Ectodermal cell (in vitro differentiated cells): ENCODE measurements at regions not wholly inside any gene's neighbourhood (a gene's known extent, or its start where the extent isn't known, plus 50 kb on each side); places are given as distances from the start of the nearest gene placed in this dataset.
"Not testable (repeated sequence)": the region's sequence is repeated elsewhere in the genome, so short reads cannot be mapped to it uniquely, and the experiment has no call there.

Experiments
- H3K27ac ChIP-seq: 2 replicates; pipeline ENCODE4 v1.7.0; 2013; ENCODE audit warnings: mild to moderate bottlenecking, low read depth, low read length; ENCODE audit not compliant: insufficient read depth, poor library complexity, severe bottlenecking
- H3K27me3 ChIP-seq: 2 replicates; pipeline ENCODE4 v1.7.0; 2013; ENCODE audit warnings: mild to moderate bottlenecking, low read length; ENCODE audit not compliant: insufficient read depth, control insufficient read depth, poor library complexity, severe bottlenecking
- H3K36me3 ChIP-seq: one replicate; pipeline ENCODE4 v1.7.0; 2013; ENCODE audit warnings: low read length; ENCODE audit not compliant: control insufficient read depth, insufficient read depth
- H3K4me1 ChIP-seq: one replicate; pipeline ENCODE4 v1.7.0; 2013; ENCODE audit warnings: low read length; ENCODE audit not compliant: control insufficient read depth, insufficient read depth
- H3K4me3 ChIP-seq: 2 replicates; pipeline ENCODE4 v1.7.0; 2013; ENCODE audit warnings: low read depth, low read length, control low read depth; ENCODE audit not compliant: insufficient read depth
- H3K9me3 ChIP-seq: 2 replicates; pipeline ENCODE4 v1.7.0; 2013; ENCODE audit warnings: mild to moderate bottlenecking, low read length, moderate library complexity; ENCODE audit not compliant: control insufficient read depth
- WGBS, 2 experiments: methylation state at CpG; one replicate each; pipeline ENCODE4 v1.1.7; 2013; ENCODE audit warnings: missing lambda C conversion rate in 2 of 2; 5-methylcytosine and 5-hydroxymethylcytosine counted together

DNA sequence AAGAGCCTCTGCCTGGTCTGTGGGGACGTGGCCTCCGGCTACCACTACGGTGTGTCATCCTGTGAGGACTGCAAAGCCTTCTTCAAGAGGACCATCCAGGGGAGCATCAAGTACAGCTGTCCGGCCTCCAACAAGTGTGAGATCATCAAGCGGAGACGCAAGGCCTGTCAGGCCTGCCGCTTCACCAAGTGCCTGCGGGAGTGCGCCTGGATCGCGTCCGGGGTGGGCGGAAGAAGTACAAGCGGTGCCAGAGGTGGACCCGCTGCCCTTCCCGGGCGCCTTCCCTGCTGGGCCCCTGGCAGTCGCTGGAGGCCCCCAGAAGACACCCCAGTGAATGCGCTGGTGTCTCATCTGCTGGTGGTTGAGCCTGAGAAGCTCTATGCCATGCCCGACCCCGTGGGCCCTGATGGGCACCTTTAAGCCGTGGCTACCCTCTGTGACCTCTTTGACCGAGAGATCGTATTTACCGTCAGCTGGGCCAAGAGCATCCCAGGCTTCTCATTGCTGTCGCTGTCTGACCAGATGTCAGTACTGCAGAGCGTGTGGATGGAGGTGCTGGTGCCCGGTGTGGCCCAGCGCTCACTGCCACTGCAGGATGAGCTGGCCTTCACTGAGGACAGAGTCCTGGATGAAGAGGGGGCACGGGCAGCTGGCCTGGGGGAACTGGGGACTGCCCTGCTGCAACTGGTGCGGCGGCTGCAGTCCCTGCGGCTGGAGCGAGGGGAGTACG is 84.3 kb downstream of the MRPL57 start:
- H3K27me3 ChIP-seq, H3K4me1 ChIP-seq, H3K9me3 ChIP-seq, H3K27ac ChIP-seq, H3K36me3 ChIP-seq, H3K4me3 ChIP-seq: not testable (repeated sequence)
- WGBS, 2 experiments, result 92% methylated on average over 34 to 35 of the region's 35 CpGs

DNA sequence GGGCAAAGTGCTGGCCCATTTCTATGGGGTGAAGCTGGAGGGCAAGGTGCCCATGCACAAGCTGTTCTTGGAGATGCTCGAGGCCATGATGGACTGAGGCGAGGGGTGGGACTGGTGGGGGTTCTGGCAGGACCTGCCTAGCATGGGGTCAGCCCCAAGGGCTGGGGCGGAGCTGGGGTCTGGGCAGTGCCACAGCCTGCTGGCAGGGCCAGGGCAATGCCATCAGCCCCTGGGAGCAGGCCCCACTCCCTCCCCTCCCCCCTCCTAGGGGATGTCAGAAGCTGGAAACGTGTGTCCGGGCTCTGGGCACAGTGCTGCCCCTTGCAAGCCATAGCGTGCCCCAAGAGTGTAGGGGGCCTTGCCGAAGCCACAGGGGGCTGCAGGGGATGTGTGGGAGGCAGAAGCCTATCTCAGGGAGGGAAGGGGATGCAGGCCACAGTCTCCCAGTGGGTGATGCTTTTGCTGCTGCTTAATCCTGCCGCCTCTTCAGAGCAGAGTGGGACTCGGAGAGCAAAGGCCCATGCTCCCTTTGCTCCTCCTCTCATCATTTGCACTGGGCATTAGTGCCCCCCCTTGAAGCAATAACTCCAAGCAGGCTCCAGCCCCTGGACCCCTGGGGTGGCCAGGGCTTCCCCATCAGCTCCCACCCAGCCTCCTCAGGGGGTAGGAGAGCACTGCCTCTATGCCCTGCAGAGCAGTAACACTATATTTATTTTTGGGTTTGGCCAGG is 85.2 kb downstream of the MRPL57 start:
- not testable (repeated sequence) for H3K36me3 ChIP-seq, H3K27me3 ChIP-seq, H3K9me3 ChIP-seq, H3K4me3 ChIP-seq, H3K27ac ChIP-seq, H3K4me1 ChIP-seq
- WGBS, 2 experiments, result 67 to 70% methylated on average over 3 of the region's 9 CpGs

DNA sequence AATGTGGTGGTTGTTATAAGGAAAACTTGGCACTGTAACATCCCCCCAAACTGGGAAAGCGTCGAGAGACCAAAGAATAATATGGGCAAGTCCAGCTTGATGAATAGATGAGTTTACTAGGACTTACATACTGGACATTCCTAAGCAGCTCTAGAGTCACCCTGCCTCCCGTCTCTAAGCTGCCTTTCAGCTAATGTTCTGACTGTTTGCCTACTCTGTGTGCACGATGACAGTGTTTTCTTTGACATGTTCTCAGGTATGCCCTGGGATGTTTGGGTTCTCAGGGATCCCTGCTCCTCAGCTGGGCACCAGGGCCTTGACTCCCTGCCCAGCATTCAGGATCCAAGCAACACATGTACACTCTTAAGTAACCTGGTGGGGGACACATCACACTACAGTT is 87.5 kb downstream of the MRPL57 start:
- WGBS, 2 experiments, result 89 to 100% methylated on average over 2 of the region's 4 CpGs
- not testable (repeated sequence) for H3K9me3 ChIP-seq, H3K4me1 ChIP-seq, H3K36me3 ChIP-seq, H3K27ac ChIP-seq, H3K4me3 ChIP-seq, H3K27me3 ChIP-seq

DNA sequence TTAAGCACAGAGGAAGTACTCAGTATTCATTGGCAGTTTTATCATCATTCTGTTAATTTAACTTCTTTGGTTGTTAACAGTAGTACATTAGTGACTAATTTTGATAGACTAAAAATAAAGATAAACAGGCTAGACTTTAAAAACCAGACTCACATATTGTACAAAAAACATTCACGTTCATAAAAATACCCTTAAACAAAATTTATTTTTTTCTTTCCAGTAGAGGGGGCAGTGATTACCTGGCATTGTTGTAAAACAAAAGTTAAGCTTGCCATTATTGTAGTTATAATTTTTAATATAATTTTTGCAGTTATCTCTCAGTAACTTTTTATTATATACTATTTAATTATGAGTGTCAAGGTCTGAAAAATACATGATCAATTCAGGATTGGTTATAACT is 92.0 kb downstream of the MRPL57 start:
- WGBS, 2 experiments, result no CpG with 5 or more reads among the region's 1 CpG
- not testable (repeated sequence) for H3K36me3 ChIP-seq, H3K27ac ChIP-seq, H3K4me3 ChIP-seq, H3K4me1 ChIP-seq, H3K27me3 ChIP-seq, H3K9me3 ChIP-seq

DNA sequence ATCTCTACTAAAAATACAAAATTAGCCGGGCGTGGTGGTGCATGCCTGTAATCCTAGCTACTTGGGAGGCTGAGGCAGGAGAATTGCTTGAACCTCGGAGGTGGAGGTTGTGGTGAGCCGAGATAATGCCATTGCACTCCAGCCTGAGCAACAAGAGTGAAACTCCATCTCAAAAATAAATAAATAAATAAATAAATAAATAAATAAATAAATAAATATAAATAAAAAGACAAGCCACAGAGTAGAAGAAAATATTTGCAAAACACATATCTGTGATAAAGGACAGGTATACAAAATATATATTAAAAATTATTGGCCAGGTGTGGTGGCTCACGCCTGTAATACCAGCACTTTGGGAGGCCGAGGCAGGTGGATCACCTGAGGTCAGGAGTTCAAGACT is 96.0 kb downstream of the MRPL57 start:
- H3K36me3 ChIP-seq, H3K4me1 ChIP-seq, H3K27ac ChIP-seq, H3K9me3 ChIP-seq, H3K27me3 ChIP-seq, H3K4me3 ChIP-seq: not testable (repeated sequence)
- 92 to 95% methylated on average over 6 of the region's 6 CpGs for WGBS, 2 experiments

DNA sequence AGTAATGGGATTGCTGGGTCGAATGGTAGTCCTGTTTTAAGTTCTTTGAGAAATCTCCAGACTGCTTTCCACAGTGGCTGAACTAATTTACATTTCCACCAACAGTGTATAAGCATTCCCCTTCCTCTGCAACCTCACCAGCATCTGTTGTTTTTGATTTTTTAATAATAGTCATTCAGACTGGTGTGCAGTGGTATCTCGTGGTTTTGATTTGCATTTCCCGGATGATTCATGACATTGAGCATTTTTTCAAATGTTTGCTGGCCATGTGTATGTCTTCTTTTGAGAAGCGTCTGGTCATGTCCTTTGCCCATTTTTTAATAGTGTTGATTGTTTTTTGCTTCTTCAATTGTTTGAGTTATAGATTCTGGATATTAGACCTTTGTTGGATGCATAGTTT is 98.0 kb downstream of the MRPL57 start:
- not testable (repeated sequence) for H3K4me3 ChIP-seq, H3K36me3 ChIP-seq, H3K4me1 ChIP-seq, H3K27ac ChIP-seq, H3K9me3 ChIP-seq, H3K27me3 ChIP-seq
- 82 to 94% methylated on average over 4 of the region's 4 CpGs for WGBS, 2 experiments

DNA sequence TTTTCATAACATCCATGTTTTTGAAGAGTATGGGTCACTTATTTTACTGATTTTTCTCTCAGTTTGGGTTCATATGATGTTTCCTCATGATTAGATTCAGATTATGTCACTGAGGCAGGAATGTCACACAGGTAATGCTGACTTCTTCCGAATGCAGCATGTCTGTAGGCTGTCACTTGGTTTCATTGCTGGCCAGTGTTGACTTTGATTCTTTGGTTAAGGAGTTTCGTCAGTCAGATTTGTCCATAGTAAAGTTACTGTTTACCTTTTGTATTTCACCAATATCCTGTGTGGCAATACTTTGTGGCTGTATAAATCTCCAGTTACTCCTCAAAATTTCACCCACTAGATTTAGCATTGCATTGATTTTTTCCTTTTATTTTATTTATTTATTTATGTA is 105.6 kb downstream of the MRPL57 start:
- Histone ChIP-seq H3K4me3 (no peak overlapping the region), H3K27ac (no peak overlapping the region), H3K27me3 (no peaks in the 10 kb centered on the region), H3K4me1 (no peaks in the 10 kb centered on the region), H3K9me3 (no peaks in the 10 kb centered on the region), H3K36me3 (no peaks in the 10 kb centered on the region)
- 90 to 100% methylated on average over 1 to 2 of the region's 2 CpGs for WGBS, 2 experiments

DNA sequence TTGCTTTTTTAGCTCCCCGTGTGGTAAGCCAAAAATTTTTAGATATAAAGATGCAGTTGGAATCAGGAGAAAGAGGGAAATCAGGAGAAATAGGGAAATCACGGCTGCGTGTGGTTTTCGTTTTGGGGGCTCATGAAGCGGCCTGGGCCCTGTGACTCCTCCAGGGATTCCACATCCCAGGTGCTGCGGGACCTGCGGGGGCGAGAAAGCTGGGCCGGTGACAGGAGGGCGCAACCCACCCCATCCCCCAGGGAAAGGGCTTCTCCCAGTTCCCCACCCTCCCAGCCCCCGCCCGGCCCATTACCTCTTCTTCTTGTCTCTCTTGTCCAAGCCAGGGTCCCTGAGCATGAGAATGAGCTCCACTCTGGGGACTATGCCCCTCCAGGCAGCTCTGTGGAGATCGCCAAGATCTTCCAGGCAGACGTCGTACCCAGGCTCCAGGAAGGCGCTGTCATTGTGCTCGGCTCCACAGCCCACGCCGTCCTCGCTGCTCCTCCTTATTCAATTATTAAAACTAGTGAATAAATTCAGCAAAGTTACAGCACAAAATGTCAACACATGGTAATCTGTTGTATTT is 111.0 kb downstream of the MRPL57 start:
- Histone ChIP-seq H3K4me3 (no peak overlapping the region), H3K4me1 (no peaks in the 10 kb centered on the region), H3K27ac (no peak overlapping the region), H3K36me3 (no peaks in the 10 kb centered on the region), H3K9me3 (no peaks in the 10 kb centered on the region), H3K27me3 (no peaks in the 10 kb centered on the region)
- 90% methylated on average over 20 of the region's 20 CpGs for WGBS, 2 experiments

DNA sequence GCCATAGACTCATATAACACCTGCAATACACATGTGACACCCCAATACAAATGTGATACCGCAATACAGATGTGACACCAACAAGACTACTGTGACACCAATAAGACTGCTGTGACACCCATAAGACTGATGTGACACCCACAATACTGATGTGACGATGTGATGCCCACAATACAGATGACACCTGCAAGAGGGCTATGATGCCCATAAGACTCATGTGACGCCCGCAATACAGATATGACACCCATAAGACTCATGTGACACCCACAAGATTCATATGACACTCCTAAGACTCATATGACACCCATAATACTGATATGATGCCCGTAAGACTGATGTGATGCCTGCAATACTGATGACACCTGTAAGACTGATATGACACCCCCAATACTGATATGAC is 113.0 kb downstream of the MRPL57 start:
- Histone ChIP-seq H3K36me3 (no peaks in the 10 kb centered on the region), H3K4me1 (no peaks in the 10 kb centered on the region), H3K27ac (no peak overlapping the region), H3K27me3 (no peaks in the 10 kb centered on the region), H3K9me3 (no peaks in the 10 kb centered on the region), H3K4me3 (no peak overlapping the region)
- 92 to 94% methylated on average over 5 of the region's 5 CpGs for WGBS, 2 experiments

DNA sequence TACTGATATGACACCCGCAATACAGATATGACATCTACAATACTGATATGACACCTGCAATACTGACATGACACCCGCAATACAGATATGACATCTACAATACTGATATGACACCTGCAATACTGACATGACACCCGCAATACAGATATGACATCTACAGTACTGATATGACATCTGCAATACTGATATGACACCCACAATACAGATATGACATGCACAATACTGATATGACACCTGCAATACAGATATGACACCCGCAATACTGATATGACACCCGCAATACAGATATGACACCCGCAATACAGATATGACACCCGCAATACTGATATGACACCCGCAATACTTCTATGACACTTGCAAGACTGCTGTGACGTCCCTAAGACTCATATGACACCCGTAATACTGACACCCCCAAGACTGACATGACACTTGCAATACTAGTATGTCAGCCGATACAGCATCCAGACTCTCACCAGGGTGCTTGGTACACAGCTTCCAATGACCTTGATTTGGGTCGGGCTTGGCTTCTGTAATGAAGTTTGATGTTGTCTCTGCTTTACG is 114.1 kb downstream of the MRPL57 start:
- not testable (repeated sequence) for H3K4me1 ChIP-seq, H3K4me3 ChIP-seq, H3K27ac ChIP-seq, H3K36me3 ChIP-seq, H3K9me3 ChIP-seq, H3K27me3 ChIP-seq
- WGBS, 2 experiments, result 92 to 96% methylated on average over 13 of the region's 13 CpGs
